Fibroblast of the aortic adventitia (primary cell): ENCODE measurements at regions not wholly inside any gene's neighbourhood (a gene's known extent, or its start where the extent isn't known, plus 50 kb on each side); places are given as distances from the start of the nearest gene placed in this dataset.

Experiments
- DNase-seq: peaks from one replicate; pipeline ENCODE4 v3.0.0-alpha.2; 2010; ENCODE audit warnings: low read depth
- H3K4me3 ChIP-seq: 2 replicates; pipeline ENCODE4 v1.5.1; 2011; ENCODE audit warnings: low read depth, mild to moderate bottlenecking, control low read depth, low read length, moderate library complexity
- TF ChIP-seq, protein P1 (sequence below): IDR thresholded peaks from 2 replicates; pipeline ENCODE4 v1.5.1; 2011; ENCODE audit warnings: mild to moderate bottlenecking, low read length, control low read depth, inconsistent platforms; ENCODE audit not compliant: insufficient read depth

GRCh38 chr7:395643-396042 lies 105.7 kb downstream of the FOXL3 start:
- DNase-seq: no peak
- H3K4me3 ChIP-seq: no peak overlapping the region
- TF ChIP-seq, protein P1, sequence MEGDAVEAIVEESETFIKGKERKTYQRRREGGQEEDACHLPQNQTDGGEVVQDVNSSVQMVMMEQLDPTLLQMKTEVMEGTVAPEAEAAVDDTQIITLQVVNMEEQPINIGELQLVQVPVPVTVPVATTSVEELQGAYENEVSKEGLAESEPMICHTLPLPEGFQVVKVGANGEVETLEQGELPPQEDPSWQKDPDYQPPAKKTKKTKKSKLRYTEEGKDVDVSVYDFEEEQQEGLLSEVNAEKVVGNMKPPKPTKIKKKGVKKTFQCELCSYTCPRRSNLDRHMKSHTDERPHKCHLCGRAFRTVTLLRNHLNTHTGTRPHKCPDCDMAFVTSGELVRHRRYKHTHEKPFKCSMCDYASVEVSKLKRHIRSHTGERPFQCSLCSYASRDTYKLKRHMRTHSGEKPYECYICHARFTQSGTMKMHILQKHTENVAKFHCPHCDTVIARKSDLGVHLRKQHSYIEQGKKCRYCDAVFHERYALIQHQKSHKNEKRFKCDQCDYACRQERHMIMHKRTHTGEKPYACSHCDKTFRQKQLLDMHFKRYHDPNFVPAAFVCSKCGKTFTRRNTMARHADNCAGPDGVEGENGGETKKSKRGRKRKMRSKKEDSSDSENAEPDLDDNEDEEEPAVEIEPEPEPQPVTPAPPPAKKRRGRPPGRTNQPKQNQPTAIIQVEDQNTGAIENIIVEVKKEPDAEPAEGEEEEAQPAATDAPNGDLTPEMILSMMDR: no peak

DNA sequence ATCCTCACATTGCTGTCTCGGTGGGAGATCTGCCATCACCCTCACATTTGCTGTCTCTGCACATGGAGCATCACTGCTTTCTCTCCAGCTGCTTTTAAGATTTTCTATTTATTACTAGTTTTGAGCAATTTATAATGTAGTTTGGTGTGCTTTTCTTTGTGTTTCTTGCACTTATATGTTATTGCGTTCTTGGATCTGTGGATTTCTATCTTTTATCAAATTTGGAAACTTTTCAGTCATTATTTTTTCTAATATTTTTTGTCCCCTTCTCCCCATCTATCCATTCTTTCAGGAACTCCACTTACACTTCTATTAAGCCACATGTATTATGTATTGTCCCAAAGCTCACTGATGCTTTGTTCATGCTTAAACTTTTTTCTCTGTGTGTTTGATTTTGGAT lies 108.9 kb downstream of the FOXL3 start:
- no peak overlapping the region for H3K4me3 ChIP-seq
- no peak for DNase-seq
- TF ChIP-seq, protein P1: no peak

DNA sequence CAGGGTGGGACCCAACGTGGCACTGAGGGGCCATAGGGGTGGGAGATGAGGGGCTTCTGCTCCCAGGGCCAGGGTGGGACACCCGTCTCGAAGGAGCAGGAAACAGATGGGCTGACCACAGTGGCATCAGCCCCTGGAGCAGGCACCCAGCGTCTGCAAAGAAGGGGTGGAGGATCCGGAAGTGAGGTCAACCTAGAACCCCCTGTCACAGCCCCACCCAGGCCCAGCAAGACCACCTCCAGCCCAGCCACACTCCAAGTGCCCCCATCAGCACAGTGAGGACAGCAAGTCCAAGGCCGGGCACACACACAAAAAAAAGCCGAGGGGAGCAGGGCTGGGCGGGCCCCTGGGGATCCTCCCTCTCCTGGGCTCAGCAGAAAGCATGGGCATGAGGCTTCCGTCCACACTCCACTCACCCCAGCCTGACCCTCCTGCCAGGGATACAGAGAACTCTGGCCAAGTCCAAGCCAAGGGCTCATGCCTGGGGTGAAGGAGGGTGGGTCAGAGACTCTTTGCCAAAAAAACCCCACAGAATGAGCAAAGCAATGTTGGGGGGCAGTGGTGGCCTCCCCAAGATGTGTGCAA lies 111.0 kb downstream of the FOXL3 start:
- no peak overlapping the region for H3K4me3 ChIP-seq
- TF ChIP-seq, protein P1: no peak
- no peak for DNase-seq

DNA sequence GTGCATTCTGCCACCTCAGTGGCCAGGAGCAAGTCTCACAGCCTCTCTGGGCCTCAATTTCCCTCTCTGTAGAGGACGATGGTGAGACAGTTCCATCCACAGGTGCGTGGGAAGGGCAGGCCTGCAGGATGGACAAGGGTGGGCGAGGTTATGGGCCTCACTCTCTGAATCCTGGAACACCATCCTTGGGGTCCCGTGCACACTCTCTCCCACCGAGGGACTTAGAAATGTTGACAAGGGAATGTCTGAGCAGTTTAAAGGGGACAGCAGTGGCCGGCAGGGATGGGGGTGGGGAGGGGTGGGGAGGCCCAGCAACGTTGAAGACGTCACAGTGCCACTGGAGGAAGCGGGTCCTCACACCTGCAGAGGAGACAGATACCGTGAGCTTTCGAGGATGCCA lies 111.5 kb downstream of the FOXL3 start:
- no peak for DNase-seq
- TF ChIP-seq, protein P1: no peak
- no peak overlapping the region for H3K4me3 ChIP-seq

- no peak overlapping the region for H3K4me3 ChIP-seq
- TF ChIP-seq, protein P1: no peak
- DNase-seq: no peak
These were observed 114.7 kb downstream of the PDGFA start for GRCh38 chr7:404812-405488.

- TF ChIP-seq, protein P1: no peak
- no peak for DNase-seq
- H3K4me3 ChIP-seq: no peak overlapping the region
These were observed 114.0 kb downstream of the PDGFA start for GRCh38 chr7:405489-406211.
